Activated naive CD8-positive, alpha-beta T cell treated with anti-CD3 and anti-CD28 coated beads, Interleukin-2, amount 50 U/mL, for 24 hours (primary cell): ENCODE measurements at regions not wholly inside any gene's neighbourhood (a gene's known extent, or its start where the extent isn't known, plus 50 kb on each side); places are given as distances from the start of the nearest gene placed in this dataset.

Source experiments
- ATAC-seq: fragments of 150-1000 bp; cut with Tn5 transposase; one replicate; pipeline ENCODE4 v1.10.0; 2021
- DNase-seq: peaks from one replicate; pipeline ENCODE4 v3.0.0; 2021
- H3K27ac Mint-ChIP-seq: one replicate; pipeline ENCODE4 v1.8.0; 2021; ENCODE audit warnings: mild to moderate bottlenecking, mixed read lengths
- H3K27me3 Mint-ChIP-seq: one replicate; pipeline ENCODE4 v1.8.0; 2021; ENCODE audit warnings: mixed read lengths
- H3K36me3 Mint-ChIP-seq: one replicate; pipeline ENCODE4 v1.8.0; 2021; ENCODE audit warnings: low read depth, mixed read lengths
- H3K4me1 Mint-ChIP-seq: one replicate; pipeline ENCODE4 v1.8.0; 2021; ENCODE audit warnings: mixed read lengths
- H3K4me3 Mint-ChIP-seq: one replicate; pipeline ENCODE4 v1.8.0; 2021; ENCODE audit warnings: mild to moderate bottlenecking, moderate library complexity, mixed read lengths
- H3K9me3 Mint-ChIP-seq: one replicate; pipeline ENCODE4 v1.8.0; 2021; ENCODE audit warnings: mixed read lengths

DNA sequence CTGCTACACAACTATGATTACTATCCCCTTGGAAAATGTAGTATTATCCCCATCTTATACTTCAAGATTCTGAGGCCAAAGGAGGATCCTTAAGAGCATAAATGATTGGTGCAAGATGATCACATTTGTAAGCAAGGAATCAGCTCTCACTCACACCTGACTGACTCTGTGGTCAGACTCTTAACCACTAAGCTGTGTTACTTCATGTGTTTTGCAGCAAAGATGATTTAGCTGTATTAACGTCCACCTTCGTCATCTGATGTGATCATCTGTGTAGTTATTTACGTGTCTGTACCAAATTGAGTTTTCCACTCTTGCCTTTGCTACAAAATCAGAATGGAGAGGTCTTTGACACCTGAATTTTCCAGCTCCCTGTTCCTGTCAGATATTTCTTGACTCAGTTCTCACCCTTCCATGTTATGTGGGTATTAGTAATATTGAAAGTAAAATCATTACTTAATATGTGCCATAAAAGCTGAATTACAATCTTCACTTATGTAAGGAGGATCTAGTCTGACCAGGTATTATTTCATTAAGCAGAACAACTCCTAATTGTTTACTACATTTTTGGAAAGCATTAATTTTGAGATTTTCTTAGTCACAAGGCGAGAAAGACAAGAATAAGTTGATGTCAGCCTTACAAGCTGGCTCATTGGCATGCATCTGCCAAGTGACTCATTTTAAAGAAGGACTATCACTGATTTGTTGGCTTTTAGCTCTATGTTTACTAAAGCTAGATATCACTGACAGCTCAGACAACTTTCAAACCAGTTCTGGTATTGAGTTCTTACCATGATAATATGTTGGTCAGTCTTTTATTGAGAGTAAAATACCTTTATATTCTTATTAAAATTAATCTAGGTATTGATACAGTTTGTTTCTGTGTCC lies 1279.8 kb upstream of the PCDH9 start:
- no peak overlapping the region for H3K4me3 Mint-ChIP-seq
- H3K4me1 Mint-ChIP-seq, result no peaks in the 10 kb centered on the region
- H3K36me3 Mint-ChIP-seq, result no peaks in the 10 kb centered on the region
- DNase-seq (no peak), ATAC-seq (no peak)
- peaks cover 12% of the 10 kb centered on the region for H3K9me3 Mint-ChIP-seq
- no peaks in the 10 kb centered on the region for H3K27me3 Mint-ChIP-seq
- H3K27ac Mint-ChIP-seq, result no peak overlapping the region

DNA sequence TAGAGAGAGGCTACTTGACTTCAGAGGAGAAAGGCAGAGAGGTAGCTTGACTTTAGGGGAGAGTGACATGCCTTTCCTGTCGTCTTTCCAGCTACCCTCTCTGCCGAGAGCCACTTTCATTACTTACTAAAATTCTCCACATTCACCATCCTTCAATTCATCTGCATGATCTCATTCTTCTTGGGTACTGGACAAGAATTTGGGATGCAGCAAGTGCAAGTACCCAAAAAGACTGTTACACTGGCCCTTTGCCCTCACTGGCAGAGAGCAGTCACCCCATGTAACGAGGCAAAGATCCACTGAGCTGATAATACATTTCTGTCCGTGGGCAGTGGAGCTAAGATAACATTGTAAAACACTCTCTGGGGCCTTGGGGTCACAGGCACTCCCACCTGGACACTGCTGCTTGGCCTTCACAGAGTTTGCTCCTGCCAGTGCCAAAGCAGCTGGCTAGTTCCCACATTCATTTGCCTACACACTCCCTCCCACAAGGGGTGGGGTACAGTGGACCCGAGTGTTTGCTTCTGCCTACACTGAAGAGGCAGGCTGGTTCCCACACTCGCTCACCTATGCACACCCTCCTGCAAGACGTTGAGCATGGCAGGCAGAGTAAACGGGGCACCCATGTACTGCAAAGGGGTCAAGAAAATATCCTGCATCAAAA lies 1276.9 kb upstream of the PCDH9 start:
- no peaks in the 10 kb centered on the region for H3K36me3 Mint-ChIP-seq
- ATAC-seq (no peak), DNase-seq (no peak)
- peaks cover 5% of the 10 kb centered on the region for H3K9me3 Mint-ChIP-seq
- H3K4me1 Mint-ChIP-seq, result no peaks in the 10 kb centered on the region
- H3K4me3 Mint-ChIP-seq, result no peak overlapping the region
- no peak overlapping the region for H3K27ac Mint-ChIP-seq
- no peaks in the 10 kb centered on the region for H3K27me3 Mint-ChIP-seq

DNA sequence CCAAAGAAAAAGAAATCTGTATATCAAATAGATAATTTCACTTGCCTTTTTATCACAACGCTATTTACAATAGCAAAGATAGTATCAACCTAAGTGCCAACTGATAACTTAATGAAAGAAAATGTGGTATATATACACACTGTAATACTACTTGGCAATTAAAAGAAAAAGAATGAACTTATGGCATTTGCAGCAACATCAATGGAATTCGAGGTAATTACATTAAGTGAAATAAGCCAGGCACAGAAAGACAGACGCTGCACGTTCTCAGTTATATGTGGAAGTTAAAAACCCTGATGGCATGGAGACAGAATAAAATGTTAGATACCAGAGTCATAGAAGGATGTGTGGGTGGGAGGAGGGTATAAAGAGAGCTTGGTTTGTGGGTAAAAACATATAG lies 1260.5 kb upstream of the PCDH9 start:
- no peak overlapping the region for H3K4me3 Mint-ChIP-seq
- H3K9me3 Mint-ChIP-seq, result peaks cover 5% of the 10 kb centered on the region
- H3K27ac Mint-ChIP-seq, result no peak overlapping the region
- ATAC-seq (no peak), DNase-seq (no peak)
- H3K27me3 Mint-ChIP-seq, result no peaks in the 10 kb centered on the region
- H3K4me1 Mint-ChIP-seq, result no peaks in the 10 kb centered on the region
- no peaks in the 10 kb centered on the region for H3K36me3 Mint-ChIP-seq

DNA sequence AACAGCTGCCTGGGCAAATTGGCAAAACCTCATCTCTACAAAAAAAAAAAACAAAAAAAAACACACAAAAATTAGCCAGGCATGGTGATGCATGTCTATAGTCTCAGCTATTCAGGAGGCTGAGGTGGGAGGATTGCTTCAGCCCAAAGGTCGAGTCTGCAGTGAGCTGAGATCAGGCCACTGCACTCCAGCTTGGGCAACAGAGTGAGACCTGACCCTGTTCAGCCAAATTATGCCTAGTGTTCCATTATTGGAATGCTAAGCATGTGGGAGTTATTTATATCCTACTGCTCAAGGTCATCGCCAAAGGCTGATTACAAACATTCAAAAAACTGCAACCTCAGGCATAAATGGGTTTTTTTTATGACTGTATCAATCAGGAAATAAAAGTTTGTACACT lies 1251.0 kb upstream of the PCDH9 start:
- no peak for DNase-seq

DNA sequence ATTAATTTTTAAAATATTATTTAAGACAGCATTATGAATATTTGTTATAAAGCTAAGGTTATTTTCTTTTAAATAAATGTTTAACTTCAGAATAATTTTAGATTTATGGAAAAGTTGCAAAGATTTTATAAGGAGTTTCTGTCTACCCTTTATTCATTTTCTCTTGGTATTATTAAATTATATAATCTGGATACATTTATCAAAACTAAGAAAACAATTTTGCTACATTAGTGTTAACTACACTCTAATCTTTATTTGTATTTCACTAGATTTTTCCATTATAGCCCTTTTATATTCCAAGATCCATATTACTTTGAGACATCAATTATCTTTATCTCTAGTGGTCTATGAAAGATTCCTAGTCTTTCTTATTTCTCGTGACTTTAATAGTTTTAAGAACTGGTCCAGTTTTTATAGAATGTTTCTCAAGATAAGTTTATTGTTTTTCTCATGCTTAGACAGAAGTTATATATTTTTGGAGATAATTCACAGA lies 1243.7 kb upstream of the PCDH9 start:
- no peak overlapping the region for H3K4me3 Mint-ChIP-seq
- ATAC-seq (no peak), DNase-seq (no peak)
- no peaks in the 10 kb centered on the region for H3K4me1 Mint-ChIP-seq
- H3K9me3 Mint-ChIP-seq, result peaks cover under 1% of the 10 kb centered on the region
- H3K36me3 Mint-ChIP-seq, result no peaks in the 10 kb centered on the region
- no peaks in the 10 kb centered on the region for H3K27me3 Mint-ChIP-seq
- H3K27ac Mint-ChIP-seq, result no peak overlapping the region

More for the DNA sequence above, 1251.0 kb upstream of the PCDH9 start:
- H3K4me1 Mint-ChIP-seq, result no peaks in the 10 kb centered on the region
- H3K27ac Mint-ChIP-seq, result no peak overlapping the region
- H3K27me3 Mint-ChIP-seq, result no peaks in the 10 kb centered on the region
- no peak overlapping the region for H3K4me3 Mint-ChIP-seq
- H3K36me3 Mint-ChIP-seq, result no peaks in the 10 kb centered on the region
- ATAC-seq, result no peak
- no peaks in the 10 kb centered on the region for H3K9me3 Mint-ChIP-seq

GRCh38 chr13:68467160-68467559 lies 1237.0 kb upstream of the PCDH9 start:
- Mint-ChIP-seq H3K4me1 (no peaks in the 10 kb centered on the region), H3K4me3 (no peak overlapping the region), H3K27ac (no peak overlapping the region), H3K36me3 (no peaks in the 10 kb centered on the region), H3K27me3 (no peaks in the 10 kb centered on the region), H3K9me3 (peaks cover 14% of the 10 kb centered on the region)
- ATAC-seq (no peak), DNase-seq (no peak)

- H3K36me3 Mint-ChIP-seq, result no peaks in the 10 kb centered on the region
- no peaks in the 10 kb centered on the region for H3K4me1 Mint-ChIP-seq
- ATAC-seq, result no peak
- H3K9me3 Mint-ChIP-seq, result peaks cover 10% of the 10 kb centered on the region
- no peak overlapping the region for H3K4me3 Mint-ChIP-seq
- DNase-seq, result no peak
- no peaks in the 10 kb centered on the region for H3K27me3 Mint-ChIP-seq
- no peak overlapping the region for H3K27ac Mint-ChIP-seq
These were observed 1210.7 kb upstream of the PCDH9 start for GRCh38 chr13:68440874-68441273.

- no peak overlapping the region for H3K4me3 Mint-ChIP-seq
- no peak overlapping the region for H3K27ac Mint-ChIP-seq
- H3K9me3 Mint-ChIP-seq, result peaks cover 3% of the 10 kb centered on the region
- no peak for ATAC-seq
- no peaks in the 10 kb centered on the region for H3K4me1 Mint-ChIP-seq
- no peak for DNase-seq
- H3K36me3 Mint-ChIP-seq, result no peaks in the 10 kb centered on the region
- no peaks in the 10 kb centered on the region for H3K27me3 Mint-ChIP-seq
These were observed 1209.7 kb upstream of the PCDH9 start for GRCh38 chr13:68439817-68440216.

DNA sequence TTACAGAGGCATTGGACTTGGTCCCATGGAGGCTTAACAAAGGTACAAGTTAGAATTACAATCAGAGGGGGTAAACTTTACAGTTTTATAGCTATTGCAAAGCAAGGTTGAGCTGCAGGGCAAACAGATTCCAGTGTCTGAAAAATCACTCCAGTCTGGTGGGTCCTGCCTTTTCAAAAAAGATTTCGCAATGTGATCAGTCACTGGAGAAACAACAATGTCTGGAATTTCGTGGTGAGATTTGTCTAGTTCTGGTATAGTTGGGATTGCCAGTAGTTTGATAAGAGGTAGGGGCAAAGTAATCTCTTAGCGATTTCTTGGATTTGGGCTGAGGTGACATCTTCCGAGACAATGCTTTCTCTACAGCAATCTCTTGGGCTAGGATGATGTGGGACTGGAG lies 1198.2 kb upstream of the PCDH9 start:
- no peak overlapping the region for H3K27ac Mint-ChIP-seq
- ATAC-seq, result no peak
- no peaks in the 10 kb centered on the region for H3K4me1 Mint-ChIP-seq
- no peaks in the 10 kb centered on the region for H3K36me3 Mint-ChIP-seq
- H3K27me3 Mint-ChIP-seq, result no peaks in the 10 kb centered on the region
- DNase-seq, result no peak
- H3K4me3 Mint-ChIP-seq, result no peak overlapping the region
- H3K9me3 Mint-ChIP-seq, result peaks cover 29% of the 10 kb centered on the region

- Mint-ChIP-seq H3K4me3 (no peak overlapping the region), H3K9me3 (peaks cover 19% of the 10 kb centered on the region), H3K36me3 (no peaks in the 10 kb centered on the region), H3K27me3 (no peaks in the 10 kb centered on the region), H3K4me1 (no peaks in the 10 kb centered on the region), H3K27ac (no peak overlapping the region)
- ATAC-seq, result no peak
- no peak for DNase-seq
These were observed 1187.7 kb upstream of the PCDH9 start for GRCh38 chr13:68417801-68418200.

DNA sequence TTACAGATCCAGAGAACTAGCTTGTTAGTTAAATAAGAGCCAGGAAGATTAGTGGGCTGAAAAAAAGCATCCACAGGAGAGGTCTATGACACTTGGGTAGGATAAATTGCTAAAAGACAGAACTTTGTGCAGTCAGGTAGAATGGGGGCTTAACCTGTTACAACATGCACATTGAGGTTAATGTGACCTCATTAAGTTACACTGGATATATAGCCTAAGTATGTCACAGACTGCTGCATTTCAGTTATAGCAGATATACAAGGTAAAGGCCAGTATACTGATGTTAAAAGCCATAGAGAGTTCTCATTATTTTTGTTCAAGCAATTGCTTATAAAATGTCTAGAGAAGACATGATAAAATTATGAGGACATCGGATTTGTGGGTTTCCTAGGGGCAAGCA lies 1179.9 kb upstream of the PCDH9 start:
- Mint-ChIP-seq H3K9me3 (peaks cover 25% of the 10 kb centered on the region), H3K4me1 (no peaks in the 10 kb centered on the region), H3K36me3 (no peaks in the 10 kb centered on the region), H3K27ac (no peak overlapping the region), H3K4me3 (no peak overlapping the region), H3K27me3 (no peaks in the 10 kb centered on the region)
- ATAC-seq, result no peak
- no peak for DNase-seq

- Mint-ChIP-seq H3K27me3 (no peaks in the 10 kb centered on the region), H3K4me1 (no peaks in the 10 kb centered on the region), H3K27ac (no peak overlapping the region), H3K4me3 (no peak overlapping the region), H3K9me3 (peaks cover 27% of the 10 kb centered on the region), H3K36me3 (no peaks in the 10 kb centered on the region)
- DNase-seq, result no peak
- no peak for ATAC-seq
These were observed 1160.9 kb upstream of the PCDH9 start for GRCh38 chr13:68390987-68391386.

DNA sequence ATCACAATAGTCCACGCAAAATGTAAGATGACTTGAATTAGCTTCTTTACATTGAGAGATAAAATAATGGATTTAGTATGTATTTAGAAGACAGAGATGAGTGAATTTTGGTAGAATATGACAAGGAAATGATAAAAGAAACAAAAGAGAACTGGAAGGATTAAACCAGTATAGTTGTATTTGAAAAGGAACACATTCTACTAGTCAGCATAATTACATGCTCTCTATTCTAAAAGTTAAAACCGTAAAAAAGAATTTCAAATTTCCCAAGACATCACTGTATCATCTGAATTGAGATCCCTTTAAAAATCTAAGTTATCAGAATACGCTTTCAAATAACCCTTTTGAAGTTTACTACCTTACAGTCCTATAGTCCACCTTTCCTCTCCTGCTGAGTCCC lies 1156.7 kb upstream of the PCDH9 start:
- Mint-ChIP-seq H3K4me3 (no peak overlapping the region), H3K36me3 (no peaks in the 10 kb centered on the region), H3K4me1 (no peaks in the 10 kb centered on the region), H3K9me3 (peaks cover 27% of the 10 kb centered on the region), H3K27ac (no peak overlapping the region), H3K27me3 (no peaks in the 10 kb centered on the region)
- ATAC-seq, result no peak
- no peak for DNase-seq

GRCh38 chr13:68380041-68380973 lies 1150.2 kb upstream of the PCDH9 start:
- H3K27me3 Mint-ChIP-seq, result no peaks in the 10 kb centered on the region
- ATAC-seq (no peak), DNase-seq (no peak)
- no peak overlapping the region for H3K27ac Mint-ChIP-seq
- H3K9me3 Mint-ChIP-seq, result peaks cover 7% of the 10 kb centered on the region
- H3K36me3 Mint-ChIP-seq, result no peaks in the 10 kb centered on the region
- no peak overlapping the region for H3K4me3 Mint-ChIP-seq
- H3K4me1 Mint-ChIP-seq, result no peaks in the 10 kb centered on the region
